A549 (cell line): ENCODE measurements at regions not wholly inside any gene's neighbourhood (a gene's known extent, or its start where the extent isn't known, plus 50 kb on each side); places are given as distances from the start of the nearest gene placed in this dataset.

ENCODE experiments used
- ATAC-seq, 2 experiments: fragments of 200-7000 bp in 1 of 2; fragments of >200 bp in 1 of 2; cut with Nextera tagmentation in 1 of 2; cut with Tn5 transposase in 1 of 2; 3 replicates each; pipeline versions ENCODE4 v1.8.0 to v1.9.1; 2018 to 2020; ENCODE audit warnings: mild to moderate bottlenecking in 1 of 2, moderate library complexity in 1 of 2
- CTCF ChIA-PET: fragments of 300-600 bp; sonication (Branson Sonifier 250); formaldehyde crosslinking; extraction: SDS; loops from one replicate; lab custom pipeline; 2021; ENCODE audit warnings: antibody characterized with exemption, inconsistent platforms; lab: Yijun Ruan, JAX
- POLR2A ChIA-PET: fragments of 350-600 bp; formaldehyde crosslinking; extraction: SDS; loops from one replicate; lab custom pipeline; 2021; ENCODE audit warnings: antibody characterized with exemption, inconsistent platforms; lab: Yijun Ruan, JAX
- DNase-seq, 2 experiments: peaks; one replicate each; pipeline versions ENCODE4 v3.0.0 to v3.0.0-alpha.2; 2011 to 2016; ENCODE audit warnings: low read depth in 1 of 2, low spot score in 1 of 2
- FAIRE-seq: peaks from 2 replicates; lab custom pipeline; 2011; peaks lifted over from hg19 to GRCh38; lab: Jason Lieb, UNC
- H3K27ac ChIP-seq, 2 experiments: fragments of >200 bp; sonication (Bioruptor Twin); formaldehyde crosslinking; 3 replicates each; pipeline ENCODE4 v1.5.1; 2016 to 2017
- H3K4me1 ChIP-seq: fragments of >200 bp; sonication (Bioruptor Twin); formaldehyde crosslinking; 3 replicates; pipeline ENCODE4 v1.6.1; 2016
- H3K4me2 ChIP-seq: fragments of >200 bp; sonication (Bioruptor Twin); formaldehyde crosslinking; 3 replicates; pipeline ENCODE4 v1.6.1; 2016
- H3K4me3 ChIP-seq: fragments of >200 bp; sonication (Bioruptor Twin); formaldehyde crosslinking; 3 replicates; pipeline ENCODE4 v1.5.1; 2016
- H3K9me3 ChIP-seq: fragments of >200 bp; sonication (Bioruptor Twin); formaldehyde crosslinking; 3 replicates; pipeline ENCODE4 v1.6.1; 2016
- ATOH8 ChIP-seq: fragments of 250-450 bp; sonication (Bioruptor Pico); IDR thresholded peaks from 2 replicates; pipeline ENCODE4 v1.5.0; 2020; ENCODE audit warnings: low read depth, mild to moderate bottlenecking, moderate library complexity
- CBX2 ChIP-seq: fragments of 200-600 bp; sonication (generic); IDR thresholded peaks from 2 replicates; pipeline ENCODE4 v1.6.1; 2016; ENCODE audit warnings: low read depth, mild to moderate bottlenecking, borderline replicate concordance
- CEBPB ChIP-seq, 2 experiments: fragments of >200 bp in 1 of 2; sonication (Bioruptor Twin) in 1 of 2; formaldehyde crosslinking in 1 of 2; IDR thresholded peaks; 2 replicates each; pipeline ENCODE4 v1.6.1; 2012 to 2016
- CHD2 ChIP-seq: fragments of 150-350 bp; IDR thresholded peaks from 2 replicates; pipeline ENCODE4 v1.6.1; 2014; ENCODE audit warnings: low read length; ENCODE audit not compliant: partially characterized antibody
- CHD4 ChIP-seq: fragments of 200-600 bp; sonication (generic); IDR thresholded peaks from 2 replicates; pipeline ENCODE4 v1.6.1; 2016; ENCODE audit warnings: antibody characterized with exemption, mild to moderate bottlenecking, borderline replicate concordance
- E2F6 ChIP-seq: IDR thresholded peaks from 2 replicates; pipeline ENCODE4 v1.6.1; 2012; ENCODE audit warnings: low read depth, borderline replicate concordance
- EP300 ChIP-seq, 2 experiments: fragments of >200 bp; sonication (Bioruptor Twin); formaldehyde crosslinking; IDR thresholded peaks; 2 replicates in 1 of 2; 3 replicates in 1 of 2; pipeline ENCODE4 v1.6.1; 2016 to 2017
- ESRRA ChIP-seq: fragments of 150-350 bp; IDR thresholded peaks from 2 replicates; pipeline ENCODE4 v1.6.1; 2014; ENCODE audit warnings: mild to moderate bottlenecking, low read length, borderline replicate concordance
- FOSL2 ChIP-seq, 2 experiments: fragments of 450-650 bp in 1 of 2; fragments of >200 bp in 1 of 2; sonication (Bioruptor Twin) in 1 of 2; formaldehyde crosslinking; IDR thresholded peaks; 2 replicates each; pipeline versions ENCODE4 v1.5.0 to v1.6.1; 2016 to 2020; ENCODE audit warnings: mild to moderate bottlenecking in 1 of 2, moderate library complexity in 1 of 2
- HES2 ChIP-seq: fragments of >200 bp; sonication (Bioruptor Twin); formaldehyde crosslinking; IDR thresholded peaks from 2 replicates; pipeline ENCODE4 v1.6.1; 2016
- HEYL ChIP-seq: fragments of 250-450 bp; sonication (Bioruptor Pico); IDR thresholded peaks from 2 replicates; pipeline ENCODE4 v1.8.0; 2021; ENCODE audit warnings: mild to moderate bottlenecking, moderate library complexity
- HOXB5 ChIP-seq: fragments of 250-450 bp; sonication (Bioruptor Pico); IDR thresholded peaks from 2 replicates; pipeline ENCODE4 v1.5.0; 2020; ENCODE audit warnings: mild to moderate bottlenecking, moderate library complexity
- MAFK ChIP-seq: fragments of 450-650 bp; IDR thresholded peaks from 2 replicates; pipeline ENCODE4 v1.6.1; 2014; ENCODE audit not compliant: partially characterized antibody
- NFE2L2 ChIP-seq: fragments of 150-350 bp; conservative IDR thresholded peaks from 2 replicates; pipeline ENCODE4 v1.6.1; 2014; ENCODE audit warnings: low read length
- PHF8 ChIP-seq: fragments of 200-600 bp; sonication (generic); IDR thresholded peaks from 2 replicates; pipeline ENCODE4 v1.6.1; 2016; ENCODE audit warnings: low read depth, mild to moderate bottlenecking, antibody characterized with exemption, moderate library complexity, borderline replicate concordance
- RAD21 ChIP-seq, 2 experiments: fragments of >200 bp in 1 of 2; sonication (Bioruptor Twin) in 1 of 2; formaldehyde crosslinking in 1 of 2; IDR thresholded peaks in 1 of 2; conservative IDR thresholded peaks in 1 of 2; 2 replicates in 1 of 2; 3 replicates in 1 of 2; pipeline ENCODE4 v1.6.1; 2012 to 2018; ENCODE audit warnings: inconsistent platforms in 1 of 2
- RARB ChIP-seq: fragments of 250-450 bp; sonication (Bioruptor Pico); IDR thresholded peaks from 2 replicates; pipeline ENCODE4 v1.8.0; 2021; ENCODE audit warnings: mild to moderate bottlenecking, moderate library complexity
- RCOR1 ChIP-seq: fragments of 150-350 bp; IDR thresholded peaks from 2 replicates; pipeline ENCODE4 v1.6.1; 2014; ENCODE audit warnings: antibody characterized with exemption, low read length, low read depth
- RNF2 ChIP-seq: fragments of 200-600 bp; sonication (generic); IDR thresholded peaks from 2 replicates; pipeline ENCODE4 v1.6.1; 2016; ENCODE audit warnings: low read depth, mild to moderate bottlenecking, antibody characterized with exemption, moderate library complexity, borderline replicate concordance
- SREBF2 ChIP-seq: fragments of 450-650 bp; IDR thresholded peaks from 2 replicates; pipeline ENCODE4 v1.6.1; 2014; ENCODE audit warnings: mild to moderate bottlenecking, moderate library complexity
- WGBS: methylation state at CpG from one replicate; pipeline ENCODE4 v1.1.6; 2017; ENCODE audit errors: missing lambda C conversion rate; 5-methylcytosine and 5-hydroxymethylcytosine counted together

- Histone ChIP-seq H3K4me1 (no peaks in the 10 kb centered on the region), H3K4me2 (no peak overlapping the region), H3K27ac (no peak overlapping the region), H3K9me3 (no peaks in the 10 kb centered on the region), H3K4me3 (no peak overlapping the region)
- ATAC-seq, result no peak
- POLR2A ChIA-PET, result no interaction called here
- TF ChIP-seq HOXB5 (CRISPR knock-in tag) (no peak), HEYL (CRISPR knock-in tag) (no peak), EP300 (IDR thresholded peaks at IDR 0.05) (no peak), ATOH8 (CRISPR knock-in tag) (no peak), PHF8 (no peak), FOSL2 (IDR thresholded peaks at IDR 0.05) (no peak), FOSL2 (CRISPR knock-in tag; IDR thresholded peaks at IDR 0.05) (no peak), CHD2 (no peak), RAD21 (conservative IDR thresholded peaks at IDR 0.05 in 1 of 2, IDR thresholded peaks at IDR 0.05 in 1 of 2) (no peak), RCOR1 (no peak), CBX2 (no peak), ESRRA (no peak), SREBF2 (no peak), RNF2 (no peak)
- CTCF ChIA-PET, result interaction anchor here (1.2 to 1.4 kb wide), 2 partner anchors 8 to 67 kb away, joined by 3 to 5 read pairs; no protein-coding TSS in a partner anchor
- FAIRE-seq, result no peak
- WGBS, result 55% methylated on average over 4 of the region's 4 CpGs
- DNase-seq, result no peak
Measured at GRCh38 chr5:123868881-123869280, 356.9 kb downstream of the CSNK1G3 start.

- DNase-seq (no peak), ATAC-seq (no peak), FAIRE-seq (no peak)
- H3K4me3 ChIP-seq, result no peak overlapping the region
- no peaks in the 10 kb centered on the region for H3K4me1 ChIP-seq
- CTCF ChIA-PET, result interaction anchor here (1.2 to 1.4 kb wide), 2 partner anchors 8 to 67 kb away, joined by 3 to 5 read pairs; no protein-coding TSS in a partner anchor
- no peak overlapping the region for H3K27ac ChIP-seq
- no peak for TF ChIP-seq HOXB5 (CRISPR knock-in tag)
- no peak for TF ChIP-seq HES2
- no peak for TF ChIP-seq RAD21 (conservative IDR thresholded peaks at IDR 0.05 in 1 of 2, IDR thresholded peaks at IDR 0.05 in 1 of 2)
- no peak for TF ChIP-seq NFE2L2
- no peak for TF ChIP-seq MAFK
- no peak for TF ChIP-seq RCOR1
- H3K9me3 ChIP-seq, result no peaks in the 10 kb centered on the region
- POLR2A ChIA-PET, result no interaction called here
- H3K4me2 ChIP-seq, result no peak overlapping the region
Measured at GRCh38 chr5:123868267-123868666, 356.3 kb downstream of the CSNK1G3 start.

GRCh38 chr5:123865641-123866040 lies 353.7 kb downstream of the CSNK1G3 start:
- CTCF ChIA-PET, result no interaction called here

More at GRCh38 chr5:123865641-123866040, 353.7 kb downstream of the CSNK1G3 start:
- POLR2A ChIA-PET, result no interaction called here
- Histone ChIP-seq H3K4me2 (no peak overlapping the region), H3K4me3 (no peak overlapping the region), H3K9me3 (no peaks in the 10 kb centered on the region), H3K4me1 (no peaks in the 10 kb centered on the region), H3K27ac (no peak overlapping the region)
- no peak for DNase-seq
- TF ChIP-seq E2F6 (no peak), RARB (CRISPR knock-in tag) (no peak), CHD4 (no peak), CEBPB (IDR thresholded peaks at IDR 0.05) (no peak)
- 63% methylated on average over 8 of the region's 8 CpGs for WGBS
- ATAC-seq, result no peak
- no peak for FAIRE-seq
